ENCODE measurements at regions not wholly inside any gene's neighbourhood (a gene's known extent, or its start where the extent isn't known, plus 50 kb on each side); places are given as distances from the start of the nearest gene placed in this dataset.

DNA sequence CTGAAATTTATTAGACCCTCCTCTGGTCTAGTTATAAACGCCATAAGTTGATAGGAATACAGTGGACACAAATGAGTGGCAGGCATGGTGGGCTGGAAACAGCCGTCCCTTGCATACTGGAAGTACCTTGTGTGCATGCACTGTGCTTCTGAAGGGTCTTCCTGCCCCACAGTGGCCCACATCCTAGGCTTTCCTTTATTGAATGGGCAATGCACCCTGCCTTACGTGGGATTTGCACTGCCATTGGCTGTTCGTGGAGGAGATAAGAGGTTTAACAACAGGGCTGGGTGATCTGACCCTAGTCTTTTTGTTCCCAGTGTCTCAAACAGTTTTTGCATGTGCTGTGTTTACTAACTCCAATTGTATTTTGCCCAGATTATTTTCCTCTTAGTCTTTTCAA, 480.8 kb downstream of the GADD45G start:
- TF ChIP-seq POLR2A (IDR thresholded peaks at IDR 0.05) (no peak), POLR2AphosphoS5 (IDR thresholded peaks at IDR 0.05) (no peak)

Measured in breast epithelium (tissue), 3 donors.